GM19438 (cell line): ENCODE measurements at regions not wholly inside any gene's neighbourhood (a gene's known extent, or its start where the extent isn't known, plus 50 kb on each side); places are given as distances from the start of the nearest gene placed in this dataset.

Experiments used
- ATAC-seq: cut with Tn5 transposase; IDR thresholded peaks from one replicate; pipeline ENCODE4 v1.9.1; 2021; ENCODE audit warnings: low read depth; ENCODE audit not compliant: unreplicated experiment

DNA sequence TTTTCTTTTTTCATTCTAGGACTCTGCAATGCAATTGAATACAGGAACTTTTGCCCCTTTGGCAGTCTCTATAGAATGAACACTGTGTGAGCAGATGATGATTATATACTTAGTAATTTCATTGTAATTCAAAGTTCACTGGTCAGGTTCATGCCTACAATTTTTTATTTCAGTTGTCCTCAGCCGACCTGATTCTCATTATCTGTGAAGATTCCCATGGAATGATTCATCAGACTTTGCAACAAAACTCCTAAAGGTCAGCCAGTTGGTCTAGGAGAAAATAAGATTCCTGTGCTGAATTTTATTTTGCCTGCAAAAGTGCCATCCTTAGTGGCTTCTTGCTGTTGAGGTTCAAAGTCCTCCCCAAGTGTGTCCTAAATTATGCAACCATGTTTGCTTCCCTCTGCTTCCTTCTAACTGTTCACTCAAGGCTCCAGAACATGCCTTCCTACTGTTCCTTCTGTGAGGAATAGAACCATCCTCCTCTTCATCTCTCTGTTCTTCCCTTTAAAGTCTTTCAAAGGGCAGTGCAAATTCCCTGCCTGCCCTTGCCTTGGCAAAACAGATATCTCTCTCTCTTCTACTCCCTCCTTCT is 194.2 kb upstream of the CNR1 start:
- ATAC-seq, result no peak

DNA sequence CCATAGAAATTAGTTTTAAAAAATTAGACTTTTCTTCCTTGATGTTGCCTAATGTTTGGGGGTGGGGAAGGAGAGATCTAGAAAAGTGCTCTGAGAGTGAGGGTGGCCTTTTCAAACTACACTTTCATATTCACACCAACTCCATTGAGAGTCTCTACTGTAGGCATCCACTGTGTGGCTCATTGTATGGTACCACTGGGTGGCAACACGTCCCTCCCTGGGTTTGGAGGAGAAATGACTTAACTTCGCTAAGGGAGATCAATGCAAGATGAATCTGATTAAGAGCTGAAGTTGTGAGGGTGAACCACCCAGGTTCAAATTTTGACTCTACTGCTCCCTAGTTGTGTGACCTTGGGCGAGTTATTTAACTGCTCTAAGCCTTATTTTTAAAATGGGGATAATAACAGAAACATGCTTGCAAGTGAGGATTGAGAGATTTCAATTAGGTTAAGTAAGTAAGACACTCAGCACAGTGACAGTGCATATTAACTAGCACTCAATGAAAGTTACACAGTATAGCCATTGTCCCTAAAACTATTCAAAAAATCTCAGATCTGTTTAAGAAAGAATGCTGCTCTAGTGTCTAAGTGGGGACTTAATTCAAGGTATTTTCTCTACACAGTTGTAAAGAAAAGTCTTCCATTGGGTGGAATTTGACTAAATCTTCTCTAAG is 193.5 kb upstream of the CNR1 start:
- ATAC-seq, result no peak

DNA sequence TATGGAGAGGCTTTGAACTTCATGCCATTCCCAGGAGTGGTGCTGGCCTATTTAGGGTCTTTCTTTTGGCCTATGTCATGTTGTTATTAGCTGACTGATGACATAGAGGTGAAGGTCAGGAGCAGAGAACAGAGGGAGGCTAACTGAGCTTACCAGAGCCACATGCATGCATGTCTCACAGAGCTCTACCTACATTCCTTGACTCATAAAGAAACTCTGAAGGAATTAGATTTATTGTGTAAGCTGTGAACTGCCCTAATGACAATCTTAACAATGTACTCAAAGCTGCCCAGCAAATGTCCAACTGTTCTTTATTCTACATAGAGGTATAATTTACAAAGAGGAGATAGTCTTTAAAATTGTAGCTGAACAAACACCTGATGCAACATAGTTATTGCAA is 192.7 kb upstream of the CNR1 start:
- no peak for ATAC-seq

DNA sequence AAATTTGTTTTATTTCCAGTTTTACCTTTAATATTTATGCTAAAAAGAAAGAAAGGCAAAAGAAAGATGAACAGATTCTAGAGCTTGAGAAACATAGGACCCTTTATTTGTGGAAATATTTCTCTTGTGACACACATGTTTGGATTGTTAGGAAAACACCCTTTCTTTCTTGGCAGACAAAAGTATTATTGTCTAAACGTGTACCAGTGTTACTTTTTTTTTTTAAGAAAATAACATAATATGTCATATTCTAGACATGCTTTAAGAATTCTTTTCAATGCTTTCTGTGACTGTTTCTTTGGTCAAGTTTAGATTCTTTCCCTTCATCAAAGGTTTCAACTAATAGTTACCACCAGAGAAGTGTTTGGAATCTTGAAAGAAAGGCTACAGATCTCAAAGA is 183.4 kb upstream of the CNR1 start:
- ATAC-seq, result no peak

DNA sequence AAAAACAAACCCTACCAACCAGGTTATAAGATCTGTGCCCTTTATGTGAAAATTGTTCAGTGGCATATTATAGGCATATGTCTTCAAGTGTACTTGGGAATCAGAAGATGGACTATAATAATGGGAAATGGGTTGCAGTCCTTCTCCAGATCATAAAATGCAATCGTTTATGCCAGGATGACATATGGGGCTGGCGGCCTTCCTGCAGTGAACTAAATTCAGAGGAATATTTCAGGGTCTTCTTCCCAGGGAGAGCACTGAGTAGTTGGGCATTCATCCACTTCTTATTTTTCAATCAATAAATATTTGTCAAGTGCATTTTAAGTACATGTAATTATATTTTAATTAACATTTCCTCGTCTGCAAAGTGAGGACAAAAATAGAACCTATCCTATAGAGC is 176.2 kb upstream of the CNR1 start:
- no peak for ATAC-seq

DNA sequence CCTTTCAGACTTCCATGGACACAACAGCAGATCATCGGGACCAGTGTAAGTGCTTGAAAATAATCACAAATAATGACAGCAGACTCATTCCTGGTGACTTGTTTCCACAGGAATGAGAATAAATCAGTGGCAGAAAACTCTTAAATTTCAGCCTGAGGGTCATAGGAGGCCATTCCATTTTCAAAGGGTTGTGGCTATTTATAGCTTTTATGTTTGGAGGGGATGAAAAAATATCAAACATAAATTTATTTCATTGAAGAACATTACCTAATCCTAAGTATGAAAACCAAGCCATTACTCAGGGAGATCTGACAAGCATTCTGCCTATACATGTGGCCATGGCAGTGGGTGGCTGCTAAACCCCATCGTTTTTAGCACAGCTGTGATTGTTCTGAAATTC is 173.6 kb upstream of the CNR1 start:
- ATAC-seq, result no peak

DNA sequence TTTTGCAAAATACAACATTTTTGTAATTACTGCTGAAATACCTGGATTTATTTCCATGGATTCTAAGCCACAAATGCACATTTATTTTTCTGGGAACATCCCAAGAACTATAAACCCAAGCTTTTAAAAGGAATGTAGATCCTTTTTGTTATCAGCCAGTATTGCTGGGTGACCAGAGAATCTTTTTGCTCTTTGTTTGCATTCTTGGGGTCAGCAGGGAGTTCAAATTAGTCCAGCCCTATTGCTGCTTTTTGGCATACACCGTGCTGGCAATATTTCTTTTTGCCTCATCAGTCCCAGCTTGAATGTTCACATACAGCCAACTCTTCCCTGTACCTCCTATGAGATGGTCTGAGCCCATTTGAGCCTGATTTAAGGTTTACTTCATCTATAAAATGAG is 155.2 kb upstream of the CNR1 start:
- ATAC-seq, result no peak

DNA sequence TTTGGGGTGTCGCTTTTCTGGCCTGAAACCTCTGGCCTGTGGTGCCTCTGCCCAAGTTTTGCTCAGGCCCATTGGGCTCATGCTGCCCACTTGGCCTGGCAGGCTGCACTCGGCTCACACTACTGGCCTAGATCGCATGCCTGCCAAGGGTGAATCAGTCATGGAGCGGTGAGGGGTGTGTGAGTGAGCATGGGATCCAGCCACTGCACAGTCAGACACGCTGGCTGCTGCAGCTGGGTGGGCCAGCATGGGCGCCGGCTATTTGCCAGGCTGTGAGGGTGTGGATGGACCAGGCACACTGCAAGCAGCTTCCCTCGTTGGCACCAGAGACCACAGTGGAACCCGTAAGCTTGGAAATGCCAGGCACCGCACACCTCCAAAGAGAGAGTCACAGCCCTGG is 145.4 kb upstream of the CNR1 start:
- no peak for ATAC-seq

DNA sequence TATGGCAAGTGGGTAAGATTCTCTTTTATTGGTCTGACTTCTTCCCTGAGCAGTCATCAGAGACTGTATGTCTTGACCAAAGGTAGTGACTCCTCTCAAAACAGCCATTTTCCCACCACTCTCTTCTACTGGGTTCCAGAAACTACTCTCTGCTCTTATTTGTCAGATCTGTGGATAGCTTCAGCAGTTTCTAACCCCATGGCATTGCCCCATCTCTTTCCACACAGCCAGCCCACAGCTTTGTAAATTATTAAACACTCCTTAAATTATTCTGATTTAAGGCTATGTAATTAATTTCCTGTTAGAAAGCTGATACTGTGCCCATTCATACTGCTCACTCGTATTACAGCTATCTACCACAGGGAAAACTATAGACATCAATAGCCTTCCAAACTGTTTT is 138.4 kb upstream of the CNR1 start:
- ATAC-seq, result no peak

DNA sequence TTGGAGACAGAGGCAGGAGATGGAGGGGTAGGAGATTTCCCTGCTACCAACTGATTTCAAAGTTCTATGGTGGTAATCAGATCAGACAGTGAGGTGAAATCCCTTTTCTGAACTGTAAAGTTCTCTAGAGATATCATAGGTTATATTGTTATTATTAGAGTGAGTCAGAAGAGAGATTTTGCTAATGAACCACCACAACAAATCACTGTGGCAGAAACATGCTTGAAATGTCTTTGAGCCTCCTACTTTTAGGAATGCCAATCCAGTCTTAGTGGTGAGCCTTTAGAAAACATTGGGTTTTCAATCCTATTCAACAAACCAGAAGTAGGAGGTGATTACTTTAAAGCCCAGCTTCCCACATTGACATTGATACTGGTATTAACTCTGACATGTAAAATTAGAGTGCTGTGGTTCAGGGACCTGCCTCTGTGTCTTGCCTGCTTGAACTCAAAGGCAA is 136.7 kb upstream of the CNR1 start:
- no peak for ATAC-seq

DNA sequence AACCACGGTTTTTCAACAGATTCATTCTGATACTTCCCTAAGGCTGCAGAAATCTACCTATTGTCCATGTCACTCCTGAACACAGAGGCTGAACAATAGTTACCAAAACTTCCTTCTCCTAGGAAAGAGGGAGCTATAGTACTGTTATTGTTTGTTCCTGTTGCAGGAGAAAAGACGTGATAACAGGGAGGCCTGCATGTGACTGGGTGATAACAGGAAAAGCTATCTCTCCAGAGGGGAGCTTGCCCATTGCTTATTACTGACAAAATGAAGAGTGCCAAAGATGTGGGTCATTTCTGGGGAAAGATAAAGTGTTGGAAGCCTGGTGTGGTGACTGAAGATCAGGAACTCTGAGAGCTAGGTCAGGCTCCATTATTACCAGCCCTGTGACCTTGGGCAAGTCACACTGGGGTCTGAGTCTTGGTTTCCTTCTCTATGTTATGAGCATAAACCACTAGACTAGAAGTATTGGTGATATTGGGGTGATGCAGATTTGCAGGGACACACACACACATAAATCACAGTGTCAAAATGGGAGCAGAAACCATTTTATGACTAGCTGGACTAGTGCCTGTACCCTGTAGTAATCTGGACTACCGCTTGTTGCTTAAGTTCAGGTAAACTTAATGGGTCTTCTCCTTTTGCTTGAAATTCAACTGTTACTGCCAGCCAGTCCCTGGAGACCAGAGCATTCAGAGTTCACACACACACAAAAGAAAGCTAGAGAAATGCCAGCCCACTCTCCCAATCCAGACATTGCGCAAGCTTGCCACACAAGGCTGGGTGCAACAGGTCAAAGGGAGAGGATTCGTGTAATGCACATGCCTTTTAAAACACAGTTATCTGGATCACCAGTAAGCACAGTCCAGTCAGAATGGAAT is 136.0 kb upstream of the CNR1 start:
- ATAC-seq, result no peak

DNA sequence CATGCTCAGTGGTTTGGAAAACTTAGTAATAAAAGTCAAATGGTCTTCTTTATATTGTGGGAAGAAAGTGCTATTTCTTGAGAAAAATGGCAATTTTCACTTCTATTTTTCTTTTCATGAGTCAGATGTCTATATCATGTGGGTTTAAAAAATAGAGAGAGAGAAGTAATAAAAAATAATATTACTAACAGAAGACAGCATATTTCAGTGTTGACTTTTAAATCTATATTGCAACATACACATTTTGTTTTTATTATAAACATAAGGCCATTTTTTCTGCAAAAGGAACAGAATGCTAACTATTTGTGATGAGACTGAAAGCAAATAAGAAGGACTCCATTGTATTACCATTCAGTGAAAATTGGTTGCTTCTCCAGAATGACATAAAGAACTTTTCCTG is 135.1 kb upstream of the CNR1 start:
- no peak for ATAC-seq

DNA sequence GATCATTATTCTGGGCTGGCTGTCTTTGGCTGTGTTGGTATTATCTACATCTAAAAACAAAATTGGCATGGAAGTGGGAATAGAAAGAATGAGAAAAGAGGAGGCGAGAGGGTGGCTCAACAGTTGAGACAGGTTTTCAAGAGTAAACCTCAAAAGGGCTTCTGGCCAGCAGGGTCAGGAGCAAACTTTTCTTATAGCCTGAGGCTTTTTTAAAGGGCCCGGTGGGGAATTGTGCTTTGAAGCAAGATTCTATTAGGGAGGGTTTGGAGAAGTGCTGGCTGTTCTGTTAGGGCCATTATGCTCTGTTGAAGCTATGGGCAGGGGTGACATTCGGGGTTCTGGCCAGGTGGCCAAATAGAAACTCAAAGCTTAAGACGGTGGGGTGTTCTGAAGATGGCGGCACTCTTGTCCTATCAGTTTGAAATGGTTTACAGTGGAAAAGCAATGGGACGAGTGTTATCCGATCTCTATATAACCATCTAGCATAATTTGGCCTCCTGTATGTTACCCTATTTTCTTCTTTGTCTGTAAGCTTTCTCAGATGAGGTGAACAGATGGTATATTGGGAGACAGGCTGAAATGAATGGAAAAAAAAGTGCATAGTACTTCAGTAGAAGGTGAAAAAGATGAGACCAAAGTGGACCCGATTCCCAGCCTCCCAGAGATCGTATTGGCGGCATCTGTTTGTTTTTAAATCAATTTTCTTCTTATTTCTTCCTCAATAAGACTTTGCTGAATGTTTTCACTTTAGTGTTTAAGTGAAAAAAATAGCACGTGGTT is 132.1 kb upstream of the CNR1 start:
- ATAC-seq, result no peak

DNA sequence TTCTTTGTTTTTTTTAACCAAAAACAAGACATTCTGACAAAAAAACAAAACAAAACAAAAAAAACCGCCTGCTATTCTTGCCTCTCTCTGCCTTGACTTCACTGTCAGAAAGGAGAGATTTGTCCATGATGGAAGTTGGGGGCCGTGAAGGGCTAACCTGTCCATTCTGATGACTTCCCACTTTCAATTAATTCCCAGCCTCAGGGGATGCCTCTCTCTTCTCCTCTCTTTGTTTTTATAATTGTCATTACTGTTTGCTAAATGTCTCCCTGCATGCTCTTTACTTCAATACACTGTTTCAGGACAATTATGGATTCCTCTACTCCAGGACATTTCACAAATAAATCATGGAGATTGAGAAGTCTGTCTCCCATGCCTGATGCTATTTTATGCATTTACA is 130.5 kb upstream of the CNR1 start:
- no peak for ATAC-seq

DNA sequence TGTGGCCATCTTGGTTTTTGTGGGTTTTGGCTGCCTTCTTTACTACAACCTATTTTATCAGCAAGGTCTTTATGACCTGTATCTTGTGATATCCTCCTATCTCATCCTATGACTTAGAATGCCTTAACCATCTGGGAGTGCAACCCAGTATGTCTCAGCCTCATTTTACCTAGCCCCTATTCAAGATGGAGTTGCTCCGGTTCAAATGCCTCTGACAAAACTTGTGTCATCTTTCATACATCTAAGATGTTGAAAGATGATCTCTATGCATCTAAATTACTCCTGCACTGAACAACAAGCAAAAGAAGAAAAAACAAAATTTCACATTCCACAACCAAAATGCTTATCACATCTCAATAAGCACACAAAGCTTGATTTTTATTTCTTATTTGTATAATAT is 129.5 kb upstream of the CNR1 start:
- no peak for ATAC-seq

DNA sequence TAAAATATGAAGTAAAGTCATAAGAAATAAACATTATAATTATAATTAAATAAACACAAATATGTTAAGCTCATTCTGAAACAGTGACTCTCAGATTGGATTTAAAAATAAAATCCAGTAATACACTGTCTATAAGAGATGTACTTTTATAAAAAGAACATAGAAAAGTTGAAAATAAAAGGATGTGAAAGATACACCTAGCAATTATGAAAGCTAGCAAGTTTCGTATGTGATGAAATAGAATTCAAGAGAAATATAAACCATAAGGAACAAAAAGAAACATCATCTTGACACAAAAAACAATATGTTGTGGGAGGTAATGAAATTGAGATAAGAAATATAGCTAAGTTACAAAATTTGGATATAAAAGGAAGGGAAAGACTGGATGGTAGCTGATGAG is 128.6 kb upstream of the CNR1 start:
- ATAC-seq, result no peak

DNA sequence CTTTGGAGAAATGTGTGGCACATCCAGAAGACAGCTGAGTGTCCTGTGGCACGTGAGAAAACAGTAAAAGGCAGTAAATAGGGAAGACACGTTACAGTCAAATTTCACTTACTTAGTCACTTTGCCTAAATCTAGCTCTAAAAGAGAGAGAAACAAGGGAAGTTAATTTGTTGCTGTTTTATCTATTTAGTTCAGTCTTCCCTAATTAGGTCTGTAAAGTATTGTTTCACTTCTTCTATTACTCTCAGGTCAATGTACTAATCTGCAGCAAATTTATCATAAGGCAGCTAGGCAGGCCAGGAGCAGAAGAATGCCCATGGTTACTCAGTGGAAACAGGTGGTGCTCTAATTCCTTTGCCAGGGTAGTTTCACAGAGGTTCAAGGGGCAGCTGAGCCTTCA is 124.3 kb upstream of the CNR1 start:
- no peak for ATAC-seq

DNA sequence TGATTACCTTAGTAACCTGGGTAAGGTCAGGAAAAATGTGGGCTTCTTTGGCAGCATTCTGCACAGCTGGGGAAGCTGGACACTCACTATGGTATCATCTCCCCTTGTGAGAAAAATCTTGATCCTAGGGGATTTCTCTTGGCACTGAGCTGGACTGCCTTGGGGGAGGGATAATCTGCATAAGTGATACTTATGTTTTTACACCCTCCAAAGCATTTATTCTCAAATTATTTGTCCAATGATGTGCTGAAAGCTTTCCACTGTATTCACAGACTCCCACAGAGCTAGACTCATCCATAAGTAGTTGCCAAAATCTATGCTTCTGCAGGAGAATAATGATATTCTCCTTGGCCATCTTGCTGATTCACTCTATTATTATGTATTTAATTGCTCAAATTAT is 121.5 kb upstream of the CNR1 start:
- no peak for ATAC-seq

DNA sequence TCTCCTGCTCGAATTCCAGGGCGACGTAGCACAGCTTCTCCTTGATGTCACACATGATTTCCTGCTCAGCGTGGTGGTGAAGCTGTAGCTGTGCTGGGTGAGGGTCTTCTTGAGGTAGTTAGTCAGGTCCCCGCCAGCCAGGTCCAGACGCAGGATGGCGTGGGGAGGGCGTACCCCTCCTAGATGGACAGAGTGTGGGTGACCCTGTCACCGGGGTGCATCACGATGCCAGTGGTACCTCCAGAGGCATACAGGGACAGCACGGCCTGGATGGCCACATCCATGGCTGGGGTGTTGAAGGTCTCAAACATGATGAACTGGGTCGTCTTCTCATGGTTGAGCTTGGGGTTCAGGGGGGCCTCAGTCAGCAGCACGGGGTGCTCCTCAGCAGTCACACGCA is 110.2 kb upstream of the CNR1 start:
- no peak for ATAC-seq

DNA sequence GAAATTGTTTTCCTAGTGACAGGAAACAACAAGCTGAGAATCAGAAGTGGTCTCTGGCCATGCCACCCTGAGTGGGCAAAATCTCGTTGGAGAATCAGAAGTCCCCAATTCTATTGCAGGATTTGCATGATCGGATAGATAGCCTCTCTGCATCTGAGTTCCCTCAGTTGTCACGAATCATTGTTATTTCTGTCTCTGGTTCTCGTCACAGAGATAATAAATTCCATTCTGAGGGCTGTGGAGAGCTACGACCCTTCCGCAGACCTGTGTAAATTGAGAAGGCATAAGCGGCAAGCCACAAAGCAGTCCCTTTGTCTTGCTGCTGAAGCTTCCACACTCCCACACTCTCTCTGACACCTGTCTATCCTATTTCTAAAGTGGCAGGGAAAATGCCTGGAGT is 102.4 kb upstream of the CNR1 start:
- no peak for ATAC-seq

DNA sequence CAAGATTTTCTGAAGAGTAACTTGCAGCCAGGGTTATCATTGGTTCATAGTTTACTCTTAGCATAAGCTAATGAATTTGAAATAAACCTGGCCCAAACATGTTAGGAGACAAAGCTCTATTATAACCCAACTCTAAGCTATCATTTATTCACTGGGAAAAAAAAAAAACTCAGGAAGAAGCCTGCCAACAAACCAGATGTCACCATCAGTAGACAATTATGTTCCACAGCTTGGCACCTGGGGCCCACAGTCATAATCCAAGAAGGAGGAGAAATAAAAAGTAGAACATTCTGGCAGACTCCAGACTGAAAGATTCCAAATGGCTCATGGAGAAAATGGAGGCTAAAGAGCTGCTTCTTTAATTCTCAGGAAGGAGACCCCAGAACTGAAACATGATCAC is 100.0 kb upstream of the CNR1 start:
- no peak for ATAC-seq
